K562 (cell line): ENCODE measurements at regions not wholly inside any gene's neighbourhood (a gene's known extent, or its start where the extent isn't known, plus 50 kb on each side); places are given as distances from the start of the nearest gene placed in this dataset.

Experiments used
- MTA2 ChIP-seq: fragments of 450-650 bp; IDR thresholded peaks from 2 replicates; pipeline ENCODE4 v1.6.1; 2016; ENCODE audit warnings: low read depth
- NCOA1 ChIP-seq: fragments of 450-650 bp; IDR thresholded peaks from 2 replicates; pipeline ENCODE4 v1.6.1; 2016; ENCODE audit warnings: low read depth
- RFX5 ChIP-seq: IDR thresholded peaks from 2 replicates; pipeline ENCODE4 v1.6.1; 2011; ENCODE audit warnings: low read depth, mild to moderate bottlenecking, improper control_type of control experiment, low read length
- TF ChIP-seq, protein P1 (sequence below): conservative IDR thresholded peaks from 2 replicates; pipeline ENCODE4 v1.6.1; 2011; ENCODE audit warnings: low read depth, mild to moderate bottlenecking, low read length; ENCODE audit not compliant: control insufficient read depth
- TF ChIP-seq, protein P2 (sequence below): fragments of 250-450 bp; sonication (Bioruptor Pico); IDR thresholded peaks from 2 replicates; pipeline ENCODE4 v1.4.0; 2020; ENCODE audit warnings: mild to moderate bottlenecking, moderate library complexity, borderline replicate concordance
- TF ChIP-seq, protein P3 (sequence below): fragments of 450-650 bp; IDR thresholded peaks from 2 replicates; pipeline ENCODE4 v1.6.1; 2017; ENCODE audit warnings: antibody characterized with exemption, mild to moderate bottlenecking
- TF ChIP-seq, protein P4 (sequence below): sonication (generic); formaldehyde crosslinking; IDR thresholded peaks from 2 replicates; pipeline ENCODE4 v1.8.1; 2022; ENCODE audit warnings: missing genetic modification reagents
- TF ChIP-seq, protein P5 (sequence below), 3 experiments: IDR thresholded peaks in 2 of 3; conservative IDR thresholded peaks in 1 of 3; 2 replicates each; pipeline ENCODE4 v1.5.1; 2011 to 2012; ENCODE audit warnings: low read length in 3 of 3, mild to moderate bottlenecking in 3 of 3, control low read depth in 2 of 3, improper control_type of control experiment in 1 of 3, inconsistent platforms in 1 of 3, low read depth in 1 of 3, mixed read lengths in 1 of 3, moderate library complexity in 1 of 3; ENCODE audit not compliant: insufficient read depth in 2 of 3

DNA sequence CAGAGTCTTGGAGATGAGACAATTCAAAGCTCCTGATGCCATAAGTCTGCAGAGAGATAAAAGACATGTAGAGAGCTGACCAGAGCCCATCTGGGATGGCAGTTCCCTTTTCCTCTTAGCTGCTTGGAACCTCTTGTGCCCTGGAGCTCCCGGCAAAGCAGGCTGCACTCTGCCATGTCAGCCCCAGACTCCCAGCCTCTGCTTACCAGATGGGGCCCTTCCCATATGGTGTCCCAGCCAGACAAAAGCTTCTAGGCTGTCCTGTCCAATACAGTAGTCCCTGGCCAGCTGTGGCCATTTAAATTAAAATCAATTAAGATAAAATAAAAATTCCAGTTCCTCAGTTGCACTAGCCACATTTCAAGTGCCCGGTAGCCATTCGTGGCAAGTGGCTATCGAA is 303.9 kb downstream of the TTC6 start:
- TF ChIP-seq, protein P1, sequence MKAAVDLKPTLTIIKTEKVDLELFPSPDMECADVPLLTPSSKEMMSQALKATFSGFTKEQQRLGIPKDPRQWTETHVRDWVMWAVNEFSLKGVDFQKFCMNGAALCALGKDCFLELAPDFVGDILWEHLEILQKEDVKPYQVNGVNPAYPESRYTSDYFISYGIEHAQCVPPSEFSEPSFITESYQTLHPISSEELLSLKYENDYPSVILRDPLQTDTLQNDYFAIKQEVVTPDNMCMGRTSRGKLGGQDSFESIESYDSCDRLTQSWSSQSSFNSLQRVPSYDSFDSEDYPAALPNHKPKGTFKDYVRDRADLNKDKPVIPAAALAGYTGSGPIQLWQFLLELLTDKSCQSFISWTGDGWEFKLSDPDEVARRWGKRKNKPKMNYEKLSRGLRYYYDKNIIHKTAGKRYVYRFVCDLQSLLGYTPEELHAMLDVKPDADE: no peak
- TF ChIP-seq NCOA1 (no peak), MTA2 (no peak), RFX5 (no peak)
- TF ChIP-seq, protein P2, sequence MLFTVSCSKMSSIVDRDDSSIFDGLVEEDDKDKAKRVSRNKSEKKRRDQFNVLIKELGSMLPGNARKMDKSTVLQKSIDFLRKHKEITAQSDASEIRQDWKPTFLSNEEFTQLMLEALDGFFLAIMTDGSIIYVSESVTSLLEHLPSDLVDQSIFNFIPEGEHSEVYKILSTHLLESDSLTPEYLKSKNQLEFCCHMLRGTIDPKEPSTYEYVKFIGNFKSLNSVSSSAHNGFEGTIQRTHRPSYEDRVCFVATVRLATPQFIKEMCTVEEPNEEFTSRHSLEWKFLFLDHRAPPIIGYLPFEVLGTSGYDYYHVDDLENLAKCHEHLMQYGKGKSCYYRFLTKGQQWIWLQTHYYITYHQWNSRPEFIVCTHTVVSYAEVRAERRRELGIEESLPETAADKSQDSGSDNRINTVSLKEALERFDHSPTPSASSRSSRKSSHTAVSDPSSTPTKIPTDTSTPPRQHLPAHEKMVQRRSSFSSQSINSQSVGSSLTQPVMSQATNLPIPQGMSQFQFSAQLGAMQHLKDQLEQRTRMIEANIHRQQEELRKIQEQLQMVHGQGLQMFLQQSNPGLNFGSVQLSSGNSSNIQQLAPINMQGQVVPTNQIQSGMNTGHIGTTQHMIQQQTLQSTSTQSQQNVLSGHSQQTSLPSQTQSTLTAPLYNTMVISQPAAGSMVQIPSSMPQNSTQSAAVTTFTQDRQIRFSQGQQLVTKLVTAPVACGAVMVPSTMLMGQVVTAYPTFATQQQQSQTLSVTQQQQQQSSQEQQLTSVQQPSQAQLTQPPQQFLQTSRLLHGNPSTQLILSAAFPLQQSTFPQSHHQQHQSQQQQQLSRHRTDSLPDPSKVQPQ: no peak
- TF ChIP-seq, protein P3, sequence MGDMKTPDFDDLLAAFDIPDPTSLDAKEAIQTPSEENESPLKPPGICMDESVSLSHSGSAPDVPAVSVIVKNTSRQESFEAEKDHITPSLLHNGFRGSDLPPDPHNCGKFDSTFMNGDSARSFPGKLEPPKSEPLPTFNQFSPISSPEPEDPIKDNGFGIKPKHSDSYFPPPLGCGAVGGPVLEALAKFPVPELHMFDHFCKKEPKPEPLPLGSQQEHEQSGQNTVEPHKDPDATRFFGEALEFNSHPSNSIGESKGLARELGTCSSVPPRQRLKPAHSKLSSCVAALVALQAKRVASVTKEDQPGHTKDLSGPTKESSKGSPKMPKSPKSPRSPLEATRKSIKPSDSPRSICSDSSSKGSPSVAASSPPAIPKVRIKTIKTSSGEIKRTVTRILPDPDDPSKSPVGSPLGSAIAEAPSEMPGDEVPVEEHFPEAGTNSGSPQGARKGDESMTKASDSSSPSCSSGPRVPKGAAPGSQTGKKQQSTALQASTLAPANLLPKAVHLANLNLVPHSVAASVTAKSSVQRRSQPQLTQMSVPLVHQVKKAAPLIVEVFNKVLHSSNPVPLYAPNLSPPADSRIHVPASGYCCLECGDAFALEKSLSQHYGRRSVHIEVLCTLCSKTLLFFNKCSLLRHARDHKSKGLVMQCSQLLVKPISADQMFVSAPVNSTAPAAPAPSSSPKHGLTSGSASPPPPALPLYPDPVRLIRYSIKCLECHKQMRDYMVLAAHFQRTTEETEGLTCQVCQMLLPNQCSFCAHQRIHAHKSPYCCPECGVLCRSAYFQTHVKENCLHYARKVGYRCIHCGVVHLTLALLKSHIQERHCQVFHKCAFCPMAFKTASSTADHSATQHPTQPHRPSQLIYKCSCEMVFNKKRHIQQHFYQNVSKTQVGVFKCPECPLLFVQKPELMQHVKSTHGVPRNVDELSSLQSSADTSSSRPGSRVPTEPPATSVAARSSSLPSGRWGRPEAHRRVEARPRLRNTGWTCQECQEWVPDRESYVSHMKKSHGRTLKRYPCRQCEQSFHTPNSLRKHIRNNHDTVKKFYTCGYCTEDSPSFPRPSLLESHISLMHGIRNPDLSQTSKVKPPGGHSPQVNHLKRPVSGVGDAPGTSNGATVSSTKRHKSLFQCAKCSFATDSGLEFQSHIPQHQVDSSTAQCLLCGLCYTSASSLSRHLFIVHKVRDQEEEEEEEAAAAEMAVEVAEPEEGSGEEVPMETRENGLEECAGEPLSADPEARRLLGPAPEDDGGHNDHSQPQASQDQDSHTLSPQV: no peak
- TF ChIP-seq, protein P4, sequence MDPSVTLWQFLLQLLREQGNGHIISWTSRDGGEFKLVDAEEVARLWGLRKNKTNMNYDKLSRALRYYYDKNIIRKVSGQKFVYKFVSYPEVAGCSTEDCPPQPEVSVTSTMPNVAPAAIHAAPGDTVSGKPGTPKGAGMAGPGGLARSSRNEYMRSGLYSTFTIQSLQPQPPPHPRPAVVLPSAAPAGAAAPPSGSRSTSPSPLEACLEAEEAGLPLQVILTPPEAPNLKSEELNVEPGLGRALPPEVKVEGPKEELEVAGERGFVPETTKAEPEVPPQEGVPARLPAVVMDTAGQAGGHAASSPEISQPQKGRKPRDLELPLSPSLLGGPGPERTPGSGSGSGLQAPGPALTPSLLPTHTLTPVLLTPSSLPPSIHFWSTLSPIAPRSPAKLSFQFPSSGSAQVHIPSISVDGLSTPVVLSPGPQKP (CRISPR knock-in tag): no peak
- TF ChIP-seq, protein P5, sequence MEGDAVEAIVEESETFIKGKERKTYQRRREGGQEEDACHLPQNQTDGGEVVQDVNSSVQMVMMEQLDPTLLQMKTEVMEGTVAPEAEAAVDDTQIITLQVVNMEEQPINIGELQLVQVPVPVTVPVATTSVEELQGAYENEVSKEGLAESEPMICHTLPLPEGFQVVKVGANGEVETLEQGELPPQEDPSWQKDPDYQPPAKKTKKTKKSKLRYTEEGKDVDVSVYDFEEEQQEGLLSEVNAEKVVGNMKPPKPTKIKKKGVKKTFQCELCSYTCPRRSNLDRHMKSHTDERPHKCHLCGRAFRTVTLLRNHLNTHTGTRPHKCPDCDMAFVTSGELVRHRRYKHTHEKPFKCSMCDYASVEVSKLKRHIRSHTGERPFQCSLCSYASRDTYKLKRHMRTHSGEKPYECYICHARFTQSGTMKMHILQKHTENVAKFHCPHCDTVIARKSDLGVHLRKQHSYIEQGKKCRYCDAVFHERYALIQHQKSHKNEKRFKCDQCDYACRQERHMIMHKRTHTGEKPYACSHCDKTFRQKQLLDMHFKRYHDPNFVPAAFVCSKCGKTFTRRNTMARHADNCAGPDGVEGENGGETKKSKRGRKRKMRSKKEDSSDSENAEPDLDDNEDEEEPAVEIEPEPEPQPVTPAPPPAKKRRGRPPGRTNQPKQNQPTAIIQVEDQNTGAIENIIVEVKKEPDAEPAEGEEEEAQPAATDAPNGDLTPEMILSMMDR (IDR thresholded peaks at IDR 0.05 in 2 of 3, conservative IDR thresholded peaks at IDR 0.05 in 1 of 3; ENCODE audit: insufficient read depth in 2 of 3, low read depth in 1 of 3, low read length in 3 of 3): no peak
